ENCODE measurements at regions not wholly inside any gene's neighbourhood (a gene's known extent, or its start where the extent isn't known, plus 50 kb on each side); places are given as distances from the start of the nearest gene placed in this dataset.

- Histone ChIP-seq H3K4me2 (ENCODE audit: control insufficient read depth, extremely low read depth, insufficient read depth, low read depth, low read length) (no peak overlapping the region), H4K20me1 (ENCODE audit: control insufficient read depth, extremely low read depth, insufficient read depth, low read length) (no peaks in the 10 kb centered on the region), H3K79me2 (ENCODE audit: control insufficient read depth, insufficient read depth, low read length) (no peaks in the 10 kb centered on the region), H3K9me3 (ENCODE audit: control insufficient read depth, low read depth, low read length) (peaks cover under 1% of the 10 kb centered on the region), H3K27ac (ENCODE audit: control insufficient read depth, insufficient read depth, low read length) (no peak overlapping the region), H3K27me3 (ENCODE audit: control insufficient read depth, extremely low read depth, insufficient read depth, low read length) (no peaks in the 10 kb centered on the region), H3K9me1 (ENCODE audit: control insufficient read depth, extremely low read depth, insufficient read depth, low read length) (no peaks in the 10 kb centered on the region), H3K4me3 (ENCODE audit: control insufficient read depth in 2 of 3, extremely low read depth in 1 of 3, insufficient read depth in 2 of 3, low read depth in 1 of 3, low read length in 3 of 3) (no peak overlapping the region), H3K36me3 (ENCODE audit: control insufficient read depth in 2 of 2, extremely low read depth in 1 of 2, insufficient read depth in 2 of 2, low read length in 2 of 2) (no peaks in the 10 kb centered on the region), H3K4me1 (ENCODE audit: control insufficient read depth, extremely low read depth, insufficient read depth, low read length) (peaks cover 29% of the 10 kb centered on the region), H3K9ac (ENCODE audit: control insufficient read depth, extremely low read depth, insufficient read depth, low read length) (no peak overlapping the region), H2AFZ (ENCODE audit: control insufficient read depth, low read length) (no peak overlapping the region)
- TF ChIP-seq EZH2 (IDR thresholded peaks at IDR 0.05; ENCODE audit: low read length): no peak
- TF ChIP-seq, protein P1, sequence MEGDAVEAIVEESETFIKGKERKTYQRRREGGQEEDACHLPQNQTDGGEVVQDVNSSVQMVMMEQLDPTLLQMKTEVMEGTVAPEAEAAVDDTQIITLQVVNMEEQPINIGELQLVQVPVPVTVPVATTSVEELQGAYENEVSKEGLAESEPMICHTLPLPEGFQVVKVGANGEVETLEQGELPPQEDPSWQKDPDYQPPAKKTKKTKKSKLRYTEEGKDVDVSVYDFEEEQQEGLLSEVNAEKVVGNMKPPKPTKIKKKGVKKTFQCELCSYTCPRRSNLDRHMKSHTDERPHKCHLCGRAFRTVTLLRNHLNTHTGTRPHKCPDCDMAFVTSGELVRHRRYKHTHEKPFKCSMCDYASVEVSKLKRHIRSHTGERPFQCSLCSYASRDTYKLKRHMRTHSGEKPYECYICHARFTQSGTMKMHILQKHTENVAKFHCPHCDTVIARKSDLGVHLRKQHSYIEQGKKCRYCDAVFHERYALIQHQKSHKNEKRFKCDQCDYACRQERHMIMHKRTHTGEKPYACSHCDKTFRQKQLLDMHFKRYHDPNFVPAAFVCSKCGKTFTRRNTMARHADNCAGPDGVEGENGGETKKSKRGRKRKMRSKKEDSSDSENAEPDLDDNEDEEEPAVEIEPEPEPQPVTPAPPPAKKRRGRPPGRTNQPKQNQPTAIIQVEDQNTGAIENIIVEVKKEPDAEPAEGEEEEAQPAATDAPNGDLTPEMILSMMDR (optimal IDR thresholded peaks at IDR 0.05 in 1 of 3, IDR thresholded peaks at IDR 0.05 in 1 of 3, conservative IDR thresholded peaks at IDR 0.05 in 1 of 3; ENCODE audit: extremely low read depth in 1 of 3, insufficient read depth in 2 of 3, low read length in 3 of 3): no peak
- DNase-seq (ENCODE audit: low read depth, low spot score) (no peak), FAIRE-seq (no peak)
- dilution Hi-C loops (cut with MboI; ENCODE audit: extremely low pct_ligation_motif_present, low sequenced_read_pairs): no loop called here
Observed at GRCh38 chr5:73323466-73323865, 125.1 kb downstream of the FOXD1 start.

DNA sequence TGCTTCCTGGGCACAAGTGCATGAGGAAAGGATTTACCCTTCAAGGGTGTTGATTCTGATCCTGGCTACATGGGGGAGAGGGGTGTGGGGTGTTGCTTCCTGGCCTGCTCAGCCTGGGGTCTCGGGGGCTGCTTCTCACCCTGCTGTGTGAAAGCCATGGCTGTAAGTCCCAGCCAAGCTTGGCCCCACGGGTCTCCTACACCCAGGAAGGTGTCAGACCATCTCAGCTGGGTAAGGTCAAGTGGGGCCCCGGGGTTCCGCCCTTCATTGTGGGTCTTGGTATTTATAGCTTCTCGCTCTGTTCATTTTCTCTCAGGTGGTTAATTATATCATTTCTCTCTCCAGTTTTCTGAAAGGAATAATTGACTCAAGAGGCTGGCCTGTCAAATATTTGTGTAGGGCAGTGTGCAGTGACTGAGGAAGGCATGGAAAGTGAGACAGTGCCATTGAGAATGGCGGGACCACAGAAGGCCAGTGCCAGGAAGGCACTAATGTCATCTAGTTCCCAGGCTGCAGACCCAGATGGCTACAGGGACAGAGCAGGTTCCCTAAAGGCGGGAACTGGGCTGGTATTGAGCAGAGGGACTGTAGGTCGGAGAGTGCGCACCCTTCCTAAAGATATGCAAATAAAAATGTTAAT is 126.0 kb downstream of the FOXD1 start:
- no peak for FAIRE-seq
- dilution Hi-C loops (cut with MboI; ENCODE audit: extremely low pct_ligation_motif_present, low sequenced_read_pairs): no loop called here

More for the DNA sequence above, 126.0 kb downstream of the FOXD1 start:
- Histone ChIP-seq H4K20me1 (ENCODE audit: control insufficient read depth, extremely low read depth, insufficient read depth, low read length) (no peaks in the 10 kb centered on the region), H3K27ac (ENCODE audit: control insufficient read depth, insufficient read depth, low read length) (peak overlapping the region; percentile 71), H3K4me2 (ENCODE audit: control insufficient read depth, extremely low read depth, insufficient read depth, low read depth, low read length) (peak overlapping the region; percentile 9), H3K36me3 (ENCODE audit: control insufficient read depth in 2 of 2, extremely low read depth in 1 of 2, insufficient read depth in 2 of 2, low read length in 2 of 2) (no peaks in the 10 kb centered on the region), H3K9me1 (ENCODE audit: control insufficient read depth, extremely low read depth, insufficient read depth, low read length) (no peaks in the 10 kb centered on the region), H2AFZ (ENCODE audit: control insufficient read depth, low read length) (peak overlapping the region; percentile 24), H3K79me2 (ENCODE audit: control insufficient read depth, insufficient read depth, low read length) (no peaks in the 10 kb centered on the region), H3K27me3 (ENCODE audit: control insufficient read depth, extremely low read depth, insufficient read depth, low read length) (no peaks in the 10 kb centered on the region), H3K4me1 (ENCODE audit: control insufficient read depth, extremely low read depth, insufficient read depth, low read length) (peaks cover 23% of the 10 kb centered on the region), H3K4me3 (ENCODE audit: control insufficient read depth in 2 of 3, extremely low read depth in 1 of 3, insufficient read depth in 2 of 3, low read depth in 1 of 3, low read length in 3 of 3) (no peak overlapping the region), H3K9ac (ENCODE audit: control insufficient read depth, extremely low read depth, insufficient read depth, low read length) (no peak overlapping the region), H3K9me3 (ENCODE audit: control insufficient read depth, low read depth, low read length) (peaks cover 2% of the 10 kb centered on the region)
- DNase-seq (ENCODE audit: low read depth, low spot score): no peak
- TF ChIP-seq EZH2 (IDR thresholded peaks at IDR 0.05; ENCODE audit: low read length): no peak
- TF ChIP-seq, protein P1 (optimal IDR thresholded peaks at IDR 0.05 in 1 of 3, IDR thresholded peaks at IDR 0.05 in 1 of 3, conservative IDR thresholded peaks at IDR 0.05 in 1 of 3; ENCODE audit: extremely low read depth in 1 of 3, insufficient read depth in 2 of 3, low read length in 3 of 3): no peak
